ENCODE measurements at regions not wholly inside any gene's neighbourhood (a gene's known extent, or its start where the extent isn't known, plus 50 kb on each side); places are given as distances from the start of the nearest gene placed in this dataset.
A peak's percentile ranks its signal among the peaks of the same experiment; 100 is the strongest.

DNA sequence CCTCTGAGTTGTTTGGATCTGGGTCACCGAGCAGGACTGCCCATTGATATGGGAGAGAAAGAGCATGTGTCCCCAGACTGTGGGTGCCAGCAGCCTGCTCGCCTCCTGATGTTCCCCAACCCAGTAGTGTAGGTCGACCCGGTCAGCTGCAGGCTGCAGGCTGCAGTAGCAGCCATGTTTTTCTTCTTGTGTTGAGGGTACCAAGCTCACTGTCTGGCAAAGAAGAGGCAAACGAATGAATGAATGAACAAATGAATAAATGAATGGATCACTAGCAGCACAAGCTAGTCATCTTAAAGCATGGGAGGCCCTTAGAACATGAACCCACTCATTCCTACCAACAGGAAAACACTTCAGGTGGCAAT, 293.2 kb downstream of the SOX9 start:
- POLR2A ChIA-PET: interaction anchor here (1.2 kb wide), 1 partner anchor 9 kb away, joined by 3 read pairs; no protein-coding TSS in a partner anchor
- intact Hi-C loops (cut with micrococcal nuclease): no loop called here
- no peak for DNase-seq (ENCODE audit: unreplicated experiment)
- TF ChIP-seq CTCF (IDR thresholded peaks at IDR 0.05; ENCODE audit: unreplicated experiment): no peak
- no peak overlapping the region for H3K27ac Mint-ChIP-seq (ENCODE audit: low read depth, unreplicated experiment)
- no peaks in the 10 kb centered on the region for H3K27me3 Mint-ChIP-seq (ENCODE audit: insufficient read depth, unreplicated experiment)
- CTCF ChIA-PET: no interaction called here
- H3K4me1 Mint-ChIP-seq (ENCODE audit: insufficient read depth, unreplicated experiment): peaks cover 41% of the 10 kb centered on the region
- BruUV-seq (replicated peaks): no TSS peak
- peaks cover 12% of the 10 kb centered on the region for H3K9me3 Mint-ChIP-seq (ENCODE audit: unreplicated experiment)
- peaks cover 73% of the 10 kb centered on the region for H3K36me3 Mint-ChIP-seq (ENCODE audit: insufficient read depth, unreplicated experiment)
- no peak overlapping the region for H3K4me3 Mint-ChIP-seq (ENCODE audit: unreplicated experiment)

GRCh38 chr17:72414967-72415853, 294.4 kb downstream of the SOX9 start:
- Mint-ChIP-seq H3K9me3 (ENCODE audit: unreplicated experiment) (peaks cover 12% of the 10 kb centered on the region), H3K4me1 (ENCODE audit: insufficient read depth, unreplicated experiment) (peaks cover 44% of the 10 kb centered on the region), H3K27ac (ENCODE audit: low read depth, unreplicated experiment) (no peak overlapping the region), H3K27me3 (ENCODE audit: insufficient read depth, unreplicated experiment) (no peaks in the 10 kb centered on the region), H3K36me3 (ENCODE audit: insufficient read depth, unreplicated experiment) (peaks cover 80% of the 10 kb centered on the region), H3K4me3 (ENCODE audit: unreplicated experiment) (no peak overlapping the region)
- no peak for DNase-seq (ENCODE audit: unreplicated experiment)
- no TSS peak for BruUV-seq (replicated peaks)
- ChIA-PET CTCF (no interaction called here), POLR2A (interaction anchor here (0.7 to 1.2 kb wide), 2 partner anchors 8 to 175 kb away, joined by 3 read pairs; no protein-coding TSS in a partner anchor)
- intact Hi-C loops (cut with micrococcal nuclease): no loop called here
- TF ChIP-seq CTCF (IDR thresholded peaks at IDR 0.05; ENCODE audit: unreplicated experiment): no peak

- Mint-ChIP-seq H3K4me1 (ENCODE audit: insufficient read depth, unreplicated experiment) (peaks cover 50% of the 10 kb centered on the region), H3K4me3 (ENCODE audit: unreplicated experiment) (no peak overlapping the region), H3K27me3 (ENCODE audit: insufficient read depth, unreplicated experiment) (no peaks in the 10 kb centered on the region), H3K9me3 (ENCODE audit: unreplicated experiment) (peaks cover 12% of the 10 kb centered on the region), H3K27ac (ENCODE audit: low read depth, unreplicated experiment) (peak overlapping the region; percentile 54), H3K36me3 (ENCODE audit: insufficient read depth, unreplicated experiment) (peaks cover 80% of the 10 kb centered on the region)
- ChIA-PET CTCF (no interaction called here), POLR2A (interaction anchor here (0.6 to 1.6 kb wide), 2 partner anchors 9 to 84 kb away, joined by 3 to 10 read pairs; no protein-coding TSS in a partner anchor)
- intact Hi-C loops (cut with micrococcal nuclease): no loop called here
- TF ChIP-seq CTCF (IDR thresholded peaks at IDR 0.05; ENCODE audit: unreplicated experiment): no peak
- no TSS peak for BruUV-seq (replicated peaks)
- DNase-seq (ENCODE audit: unreplicated experiment): peak; percentile 96
Observed at GRCh38 chr17:72416054-72416675, 295.3 kb downstream of the SOX9 start.

GRCh38 chr17:72416905-72417304, 296.1 kb downstream of the SOX9 start:
- H3K27ac Mint-ChIP-seq (ENCODE audit: low read depth, unreplicated experiment): no peak overlapping the region
- H3K36me3 Mint-ChIP-seq (ENCODE audit: insufficient read depth, unreplicated experiment): peaks cover 79% of the 10 kb centered on the region

More at GRCh38 chr17:72416905-72417304, 296.1 kb downstream of the SOX9 start:
- POLR2A ChIA-PET: interaction anchor here (0.6 to 1.6 kb wide), 3 partner anchors 10 to 84 kb away, joined by 3 to 10 read pairs (median 4); no protein-coding TSS in a partner anchor
- no peaks in the 10 kb centered on the region for H3K27me3 Mint-ChIP-seq (ENCODE audit: insufficient read depth, unreplicated experiment)
- BruUV-seq (replicated peaks): no TSS peak
- H3K9me3 Mint-ChIP-seq (ENCODE audit: unreplicated experiment): peaks cover 12% of the 10 kb centered on the region
- TF ChIP-seq CTCF (IDR thresholded peaks at IDR 0.05; ENCODE audit: unreplicated experiment): no peak
- intact Hi-C loops (cut with micrococcal nuclease): no loop called here
- peak; percentile 40 for DNase-seq (ENCODE audit: unreplicated experiment)
- CTCF ChIA-PET: no interaction called here
- H3K4me3 Mint-ChIP-seq (ENCODE audit: unreplicated experiment): no peak overlapping the region
- H3K4me1 Mint-ChIP-seq (ENCODE audit: insufficient read depth, unreplicated experiment): peaks cover 52% of the 10 kb centered on the region
